ENCODE measurements at regions not wholly inside any gene's neighbourhood (a gene's known extent, or its start where the extent isn't known, plus 50 kb on each side); places are given as distances from the start of the nearest gene placed in this dataset.

- DNase-seq: peak; percentile 63
Measured at GRCh38 chr17:36818134-36818825, 119.0 kb upstream of the LHX1 start.

GRCh38 chr17:36823850-36824677, 113.2 kb upstream of the LHX1 start:
- no peak for DNase-seq

GRCh38 chr17:36824678-36825101, 112.6 kb upstream of the LHX1 start:
- DNase-seq: no peak

GRCh38 chr17:36825113-36825512, 112.2 kb upstream of the LHX1 start:
- DNase-seq: no peak

- DNase-seq: no peak
Measured at GRCh38 chr17:36825521-36825920, 111.8 kb upstream of the LHX1 start.

GRCh38 chr17:36825951-36826350, 111.3 kb upstream of the LHX1 start:
- DNase-seq: no peak

GRCh38 chr17:36827081-36827480, 110.2 kb upstream of the LHX1 start:
- DNase-seq: peak; percentile 17

GRCh38 chr17:36829676-36830075, 107.6 kb upstream of the LHX1 start:
- DNase-seq: no peak

GRCh38 chr17:36833279-36833678, 104.0 kb upstream of the LHX1 start:
- no peak for DNase-seq

- no peak for DNase-seq
Measured at GRCh38 chr17:36835036-36835435, 102.2 kb upstream of the LHX1 start.

- DNase-seq: peak; percentile 96
Measured at GRCh38 chr17:36837195-36837938, 99.9 kb upstream of the LHX1 start.

GRCh38 chr17:36837939-36838272, 99.4 kb upstream of the LHX1 start:
- DNase-seq: no peak

- DNase-seq: no peak
Measured at GRCh38 chr17:36839256-36839655, 98.0 kb upstream of the LHX1 start.

GRCh38 chr17:36840796-36841195, 96.5 kb upstream of the LHX1 start:
- no peak for DNase-seq

- no peak for DNase-seq
Measured at GRCh38 chr17:36842231-36842819, 95.0 kb upstream of the LHX1 start.

- no peak for DNase-seq
Measured at GRCh38 chr17:36842963-36843558, 94.2 kb upstream of the LHX1 start.

- DNase-seq: no peak
Measured at GRCh38 chr17:36844013-36844412, 93.3 kb upstream of the LHX1 start.

GRCh38 chr17:36844601-36845000, 92.7 kb upstream of the LHX1 start:
- no peak for DNase-seq

GRCh38 chr17:36845916-36846315, 91.4 kb upstream of the LHX1 start:
- DNase-seq: no peak

- DNase-seq: no peak
Measured at GRCh38 chr17:36846410-36847292, 90.6 kb upstream of the LHX1 start.

GRCh38 chr17:36848008-36848902, 89.0 kb upstream of the LHX1 start:
- DNase-seq: no peak
